ENCODE measurements at regions not wholly inside any gene's neighbourhood (a gene's known extent, or its start where the extent isn't known, plus 50 kb on each side); places are given as distances from the start of the nearest gene placed in this dataset.
"Not testable (repeated sequence)": the region's sequence is repeated elsewhere in the genome, so short reads cannot be mapped to it uniquely, and the experiment has no call there.

- H3K9me3 ChIP-seq (ENCODE audit: control insufficient read depth, low read length) = no peaks in the 10 kb centered on the region
- no peaks in the 10 kb centered on the region for H3K36me3 ChIP-seq (ENCODE audit: control insufficient read depth, insufficient read depth, low read length)
- no peak overlapping the region for H3K9ac ChIP-seq
- H3K27me3 ChIP-seq (ENCODE audit: control insufficient read depth, insufficient read depth, low read length) = no peaks in the 10 kb centered on the region
- H3K79me2 ChIP-seq = no peaks in the 10 kb centered on the region
- no peak overlapping the region for H3K4me2 ChIP-seq (ENCODE audit: low read length)
- no peak overlapping the region for H3K4me3 ChIP-seq (ENCODE audit: low read depth, low read length)
- no peak overlapping the region for H2AFZ ChIP-seq
- H3K27ac ChIP-seq = no peak overlapping the region
- H3K4me1 ChIP-seq = no peaks in the 10 kb centered on the region
- TF ChIP-seq CTCF (IDR thresholded peaks at IDR 0.05) = no peak
Observed at GRCh38 chr13:80523134-80523533, 182.2 kb upstream of the SPRY2 start.

- H3K4me3 ChIP-seq (ENCODE audit: low read depth, low read length); H3K27ac ChIP-seq; H3K9me3 ChIP-seq (ENCODE audit: control insufficient read depth, low read length); H3K4me1 ChIP-seq; H3K27me3 ChIP-seq (ENCODE audit: control insufficient read depth, insufficient read depth, low read length); H3K79me2 ChIP-seq; H3K4me2 ChIP-seq (ENCODE audit: low read length); H2AFZ ChIP-seq; H3K9ac ChIP-seq; H3K36me3 ChIP-seq (ENCODE audit: control insufficient read depth, insufficient read depth, low read length): not testable (repeated sequence)
Observed at GRCh38 chr13:80522463-80522862, 181.5 kb upstream of the SPRY2 start.

GRCh38 chr13:80516818-80517348 lies 176.0 kb upstream of the SPRY2 start:
- TF ChIP-seq CTCF (IDR thresholded peaks at IDR 0.05) = no peak
- H3K79me2 ChIP-seq = no peaks in the 10 kb centered on the region
- no peak overlapping the region for H3K4me2 ChIP-seq (ENCODE audit: low read length)
- no peaks in the 10 kb centered on the region for H3K36me3 ChIP-seq (ENCODE audit: control insufficient read depth, insufficient read depth, low read length)
- no peaks in the 10 kb centered on the region for H3K9me3 ChIP-seq (ENCODE audit: control insufficient read depth, low read length)
- H2AFZ ChIP-seq = no peak overlapping the region
- no peak overlapping the region for H3K27ac ChIP-seq
- no peak overlapping the region for H3K4me3 ChIP-seq (ENCODE audit: low read depth, low read length)
- no peak overlapping the region for H3K9ac ChIP-seq
- no peaks in the 10 kb centered on the region for H3K4me1 ChIP-seq
- H3K27me3 ChIP-seq (ENCODE audit: control insufficient read depth, insufficient read depth, low read length) = no peaks in the 10 kb centered on the region

GRCh38 chr13:80515296-80515695 lies 174.4 kb upstream of the SPRY2 start:
- no peaks in the 10 kb centered on the region for H3K4me1 ChIP-seq
- H3K4me3 ChIP-seq (ENCODE audit: low read depth, low read length) = no peak overlapping the region
- H3K9ac ChIP-seq = no peak overlapping the region
- H3K27me3 ChIP-seq (ENCODE audit: control insufficient read depth, insufficient read depth, low read length) = no peaks in the 10 kb centered on the region
- no peak overlapping the region for H3K27ac ChIP-seq
- H3K9me3 ChIP-seq (ENCODE audit: control insufficient read depth, low read length) = no peaks in the 10 kb centered on the region
- no peak overlapping the region for H3K4me2 ChIP-seq (ENCODE audit: low read length)
- H3K36me3 ChIP-seq (ENCODE audit: control insufficient read depth, insufficient read depth, low read length) = no peaks in the 10 kb centered on the region
- TF ChIP-seq CTCF (IDR thresholded peaks at IDR 0.05) = no peak
- H3K79me2 ChIP-seq = no peaks in the 10 kb centered on the region
- H2AFZ ChIP-seq = no peak overlapping the region

GRCh38 chr13:80513196-80513595 lies 172.3 kb upstream of the SPRY2 start:
- Histone ChIP-seq H3K4me2 (ENCODE audit: low read length) (no peak overlapping the region), H3K36me3 (ENCODE audit: control insufficient read depth, insufficient read depth, low read length) (no peaks in the 10 kb centered on the region), H3K4me1 (no peaks in the 10 kb centered on the region), H3K9ac (no peak overlapping the region), H3K79me2 (no peaks in the 10 kb centered on the region), H3K9me3 (ENCODE audit: control insufficient read depth, low read length) (no peaks in the 10 kb centered on the region), H2AFZ (no peak overlapping the region), H3K27ac (no peak overlapping the region), H3K4me3 (ENCODE audit: low read depth, low read length) (no peak overlapping the region), H3K27me3 (ENCODE audit: control insufficient read depth, insufficient read depth, low read length) (no peaks in the 10 kb centered on the region)
- no peak for TF ChIP-seq CTCF (IDR thresholded peaks at IDR 0.05)
